Ureter (tissue), 1 donor: ENCODE measurements at regions not wholly inside any gene's neighbourhood (a gene's known extent, or its start where the extent isn't known, plus 50 kb on each side); places are given as distances from the start of the nearest gene placed in this dataset.
A peak's percentile ranks its signal among the peaks of the same experiment; 100 is the strongest.
"Not testable (repeated sequence)": the region's sequence is repeated elsewhere in the genome, so short reads cannot be mapped to it uniquely, and the experiment has no call there.

Experiments
- DNase-seq: peaks from one replicate; pipeline ENCODE4 v3.0.0-alpha.2; 2020; ENCODE audit warnings: low spot score
- donor health status: DM: yes; HTN: yes; CAD: no.

DNA sequence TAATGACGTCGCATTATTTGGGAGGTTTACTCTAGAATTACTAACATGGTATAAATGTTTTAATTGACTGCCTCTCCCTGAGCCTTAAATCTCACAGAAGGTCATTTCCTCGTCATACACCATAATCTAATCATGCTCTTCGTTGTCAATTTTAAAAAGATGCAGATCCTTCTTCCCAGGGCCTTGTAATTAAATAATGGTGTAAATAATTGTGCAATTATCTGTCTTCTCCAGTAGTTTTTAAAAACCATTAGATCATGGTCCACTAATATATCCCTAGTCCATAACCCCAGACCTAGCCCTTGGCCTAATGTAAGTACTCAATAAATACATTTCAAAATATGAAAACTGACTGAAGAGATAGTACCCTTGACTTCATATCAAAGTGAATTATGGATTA lies 181.5 kb upstream of the GNAI1 start:
- no peak for DNase-seq

DNA sequence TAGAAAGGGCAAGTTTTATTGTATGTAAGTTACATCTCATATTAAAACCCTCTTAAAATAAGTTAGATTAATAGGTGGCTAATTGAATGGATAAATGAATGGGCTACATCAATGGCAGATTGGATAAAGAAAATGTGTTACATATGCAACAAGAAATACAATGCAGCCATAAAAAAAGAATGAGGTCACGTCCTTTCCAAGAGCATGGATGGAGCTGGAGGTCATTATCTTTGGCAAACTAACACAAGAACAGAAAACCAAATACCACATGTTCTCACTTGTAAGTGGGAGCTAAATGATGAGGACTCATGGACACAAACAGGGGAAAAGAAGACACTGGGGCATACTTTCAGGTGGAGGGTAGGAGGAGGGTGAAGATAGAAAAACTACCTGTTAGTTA lies 182.2 kb upstream of the GNAI1 start:
- DNase-seq, result no peak

DNA sequence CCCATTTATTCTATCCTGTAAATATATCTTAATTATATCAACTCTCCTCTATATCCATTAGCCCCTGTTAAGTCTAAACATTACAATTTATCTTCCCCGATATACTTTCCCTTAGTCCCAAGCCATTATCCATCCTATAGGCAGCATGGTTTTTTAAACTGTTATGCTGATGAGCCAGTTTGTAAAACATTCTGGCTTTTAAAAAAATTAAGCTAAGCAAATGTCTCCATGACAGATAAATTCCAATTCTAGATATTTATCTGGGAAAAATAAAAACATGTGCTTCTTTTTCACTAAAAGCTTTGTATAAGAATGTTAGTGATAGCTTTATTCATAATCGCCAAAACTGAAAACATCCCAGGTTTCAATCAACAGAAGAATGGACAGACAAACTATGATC lies 183.2 kb upstream of the GNAI1 start:
- no peak for DNase-seq

DNA sequence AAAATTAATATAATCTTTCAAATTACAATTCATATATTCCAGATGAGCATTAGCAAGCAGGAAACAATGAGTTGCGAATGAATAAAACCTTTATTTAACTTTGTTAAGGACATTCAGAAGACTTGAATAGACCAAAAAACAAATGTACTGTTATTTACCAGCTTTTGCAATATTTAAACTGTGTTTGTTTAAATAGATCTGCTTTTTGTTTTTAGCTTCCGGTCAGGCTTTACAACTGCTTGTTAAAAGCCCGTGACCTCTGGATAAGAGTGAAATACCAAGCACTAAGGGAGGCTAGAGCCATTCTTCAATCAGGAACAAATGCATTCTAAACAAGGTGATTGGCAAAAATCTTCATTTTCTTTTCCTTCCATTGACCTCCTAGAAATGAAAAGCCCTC lies 184.9 kb upstream of the GNAI1 start:
- no peak for DNase-seq

DNA sequence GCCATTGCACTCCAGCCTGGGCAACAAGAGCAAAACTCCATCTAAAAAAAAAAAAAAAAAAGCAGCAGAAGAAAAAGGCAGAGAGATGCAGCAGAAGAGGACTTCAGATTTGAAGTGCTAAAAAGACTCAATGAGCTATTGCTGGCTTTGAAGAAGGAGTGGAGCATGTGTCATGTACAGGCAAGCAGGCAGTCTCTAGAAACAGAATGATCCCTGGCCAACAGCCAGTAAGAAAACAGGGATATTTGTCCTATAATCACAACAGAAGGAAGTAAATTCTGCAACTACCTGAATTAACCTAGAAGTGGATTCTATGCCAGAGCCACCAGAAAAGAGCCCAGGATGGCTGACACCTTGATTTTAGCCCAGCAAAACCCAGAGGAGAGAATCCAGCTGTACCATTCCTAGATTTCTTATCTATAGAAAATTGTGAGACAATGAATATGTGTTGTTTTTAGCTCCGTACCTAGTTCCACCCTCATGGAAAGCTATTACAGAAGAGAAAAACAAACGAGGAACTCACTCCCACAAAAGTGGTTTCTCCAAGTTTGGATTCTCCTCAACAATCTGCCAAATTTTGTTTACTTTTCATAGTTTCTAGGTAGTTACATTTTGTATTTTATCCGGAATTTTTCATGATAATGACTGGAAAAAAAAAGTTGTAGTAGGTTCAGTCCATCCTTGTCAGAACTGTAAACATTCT lies 198.2 kb upstream of the GNAI1 start:
- peak; percentile 42 for DNase-seq

DNA sequence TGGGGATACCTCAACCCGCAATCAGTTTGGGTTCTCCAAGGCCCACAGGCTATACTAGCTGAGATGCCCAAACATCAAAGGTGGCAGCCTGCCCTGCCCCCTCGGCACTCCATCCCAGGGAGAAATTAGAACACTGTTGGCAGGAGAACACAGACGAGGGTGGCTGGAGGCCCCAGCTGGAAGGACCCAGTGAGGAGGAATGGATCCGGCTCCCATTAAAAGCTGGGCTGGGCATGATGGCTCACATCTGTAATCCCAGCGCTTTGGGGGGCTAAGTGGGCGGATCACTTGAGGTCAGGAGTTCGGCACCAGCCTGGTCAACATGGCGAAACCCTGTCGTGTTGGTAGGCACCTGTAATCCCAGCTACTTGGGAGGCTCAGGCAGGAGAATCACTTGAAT lies 199.9 kb upstream of the GNAI1 start:
- no peak for DNase-seq

DNA sequence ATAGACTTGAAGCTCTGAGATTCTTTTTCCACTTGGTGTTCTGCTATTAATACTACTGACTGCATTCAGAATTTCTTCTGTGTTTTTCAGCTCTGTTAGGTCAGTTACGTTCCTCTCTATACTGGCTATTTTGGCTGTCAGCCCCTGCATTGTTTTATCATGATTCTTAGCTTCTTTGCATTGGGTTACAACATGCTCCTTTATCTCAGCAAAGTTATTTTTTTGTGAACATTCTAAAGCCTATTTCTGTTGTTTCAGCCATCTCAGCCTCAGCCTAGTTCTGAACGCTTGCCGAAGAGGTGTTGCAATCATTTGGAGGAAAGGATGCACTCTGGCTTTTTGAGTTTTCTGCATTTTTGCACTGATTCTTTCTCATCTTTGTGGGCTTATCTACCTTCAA lies 201.5 kb upstream of the GNAI1 start:
- no peak for DNase-seq

DNA sequence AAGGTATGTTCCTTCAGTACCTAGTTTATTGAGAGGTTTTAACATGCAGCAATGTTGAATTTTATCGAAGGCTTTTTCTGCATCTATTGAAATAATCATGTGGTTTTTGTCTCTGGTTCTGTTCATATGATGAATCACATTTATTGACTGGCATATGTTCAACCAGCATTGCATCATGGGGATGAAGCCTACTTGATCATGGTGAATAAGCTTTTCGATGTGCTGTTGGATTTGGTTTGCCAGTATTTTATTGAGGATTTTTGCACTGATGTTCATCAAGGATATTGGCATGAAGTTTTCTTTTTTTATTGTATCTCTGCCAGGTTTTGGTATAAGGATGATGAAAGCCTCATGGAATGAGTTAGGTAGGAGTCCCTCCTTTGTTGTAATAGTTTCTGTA lies 204.0 kb upstream of the GNAI1 start:
- DNase-seq, result no peak

DNA sequence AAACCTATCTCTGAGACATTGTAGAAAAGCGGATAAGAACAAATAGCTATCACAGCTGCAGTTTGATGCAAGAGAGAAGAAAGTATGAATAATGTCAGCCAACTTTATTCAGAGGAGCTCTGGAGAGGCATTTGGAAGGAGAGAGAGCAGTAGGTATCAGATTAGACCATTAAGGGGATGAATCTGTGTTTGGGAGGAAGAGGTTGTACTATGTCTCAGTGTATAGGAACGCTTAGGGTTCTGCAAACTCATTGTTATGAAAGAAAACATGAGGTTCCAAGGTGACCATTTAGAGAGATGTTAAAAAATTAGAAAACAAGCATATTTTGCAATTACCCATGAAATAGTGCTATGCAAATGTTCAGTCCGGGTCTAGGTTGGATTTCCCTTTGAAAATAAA lies 207.5 kb upstream of the GNAI1 start:
- DNase-seq, result no peak

DNA sequence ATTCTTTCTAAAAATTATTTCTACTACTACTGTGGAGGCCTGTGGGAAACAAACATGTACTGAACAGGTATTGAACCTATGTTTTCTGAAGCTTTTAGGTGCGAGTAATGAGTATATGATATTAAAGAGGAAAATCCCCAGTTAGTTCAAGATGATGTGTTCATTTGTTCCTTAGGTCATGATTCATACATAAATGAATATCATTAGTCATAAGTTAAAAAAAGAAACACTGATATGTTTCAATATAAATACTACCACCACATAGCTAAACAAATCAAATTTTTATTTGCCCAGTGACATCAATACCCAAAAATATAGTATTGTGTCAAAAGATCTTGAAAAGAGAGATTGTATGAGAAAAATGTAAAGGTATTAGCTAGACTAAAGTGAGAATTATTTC lies 210.7 kb upstream of the GNAI1 start:
- DNase-seq, result no peak

DNA sequence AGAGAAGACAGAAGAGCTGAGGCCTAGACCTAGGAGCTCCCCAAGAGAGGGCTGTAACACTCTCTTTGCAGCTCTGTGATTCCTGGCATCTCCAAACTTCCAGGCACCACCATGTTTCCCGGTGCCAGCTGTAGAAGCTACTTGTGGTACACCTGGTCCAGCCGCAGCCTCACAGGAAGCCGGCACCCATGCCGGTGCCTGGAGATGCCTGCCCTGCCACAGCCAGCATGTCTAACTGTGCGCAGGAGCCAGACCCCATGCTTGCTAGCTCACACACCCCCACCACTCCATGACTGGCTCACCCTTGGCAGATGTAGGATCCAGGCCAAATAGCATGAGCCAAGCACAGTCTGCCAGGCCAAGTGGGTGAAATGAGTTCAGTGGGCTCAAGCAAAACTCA lies 211.7 kb upstream of the GNAI1 start:
- DNase-seq, result no peak

DNA sequence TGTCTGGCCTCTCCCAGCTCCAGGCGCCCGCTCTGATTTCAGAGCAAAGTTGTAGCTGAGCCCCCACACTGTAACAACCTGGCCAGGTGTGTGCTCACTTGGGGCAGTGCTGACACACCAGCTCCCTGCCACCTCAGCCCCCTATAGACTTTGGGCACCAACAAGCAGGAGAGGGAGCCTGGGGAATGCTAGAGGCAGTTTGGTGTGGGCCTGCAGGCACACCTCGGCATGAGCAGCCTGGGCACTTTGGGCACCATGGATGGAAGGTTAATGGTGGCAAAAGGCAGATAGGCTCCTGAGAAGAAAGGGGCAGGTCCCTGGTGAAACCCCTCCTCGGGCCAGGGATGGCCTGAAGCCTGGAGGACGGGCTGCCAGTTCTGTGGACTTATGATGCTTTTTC lies 212.7 kb upstream of the GNAI1 start:
- DNase-seq, result no peak

DNA sequence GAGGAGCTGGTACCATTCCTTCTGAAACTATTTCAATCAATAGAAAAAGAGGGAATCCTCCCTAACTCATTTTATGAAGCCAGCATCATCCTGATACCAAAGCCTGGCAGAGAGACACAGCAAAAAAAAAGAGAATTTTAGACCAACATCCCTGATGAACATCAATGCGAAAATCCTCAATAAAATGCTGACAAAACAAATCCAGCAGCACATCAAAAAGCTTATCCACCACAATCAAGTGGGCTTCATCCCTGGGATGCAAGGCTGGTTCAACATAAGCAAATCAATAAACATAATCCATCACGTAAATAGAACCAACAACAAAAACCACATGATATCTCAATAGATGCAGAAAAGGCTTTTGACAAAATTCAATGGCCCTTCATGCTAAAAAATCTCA lies 216.0 kb upstream of the GNAI1 start:
- DNase-seq, result not testable (repeated sequence)

DNA sequence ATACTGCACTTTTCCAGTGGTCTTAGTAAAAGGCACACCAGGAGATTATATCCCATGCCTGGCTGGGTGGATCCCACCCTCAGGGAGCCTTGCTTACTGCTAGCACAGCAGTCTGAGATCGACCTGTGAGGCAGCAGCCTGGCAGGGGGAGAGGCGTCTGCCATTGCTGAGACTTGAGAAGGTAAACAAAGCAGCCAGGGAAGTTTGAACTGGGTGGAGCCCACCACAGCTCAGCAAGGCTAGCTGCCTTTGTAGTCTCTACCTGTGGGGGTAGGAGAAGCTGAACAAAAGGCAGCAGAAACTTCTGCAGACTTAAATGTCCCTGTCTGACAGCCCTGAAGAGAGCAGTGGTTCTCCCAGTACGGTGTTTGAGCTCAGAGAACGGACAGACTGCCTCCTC lies 219.3 kb upstream of the GNAI1 start:
- not testable (repeated sequence) for DNase-seq

DNA sequence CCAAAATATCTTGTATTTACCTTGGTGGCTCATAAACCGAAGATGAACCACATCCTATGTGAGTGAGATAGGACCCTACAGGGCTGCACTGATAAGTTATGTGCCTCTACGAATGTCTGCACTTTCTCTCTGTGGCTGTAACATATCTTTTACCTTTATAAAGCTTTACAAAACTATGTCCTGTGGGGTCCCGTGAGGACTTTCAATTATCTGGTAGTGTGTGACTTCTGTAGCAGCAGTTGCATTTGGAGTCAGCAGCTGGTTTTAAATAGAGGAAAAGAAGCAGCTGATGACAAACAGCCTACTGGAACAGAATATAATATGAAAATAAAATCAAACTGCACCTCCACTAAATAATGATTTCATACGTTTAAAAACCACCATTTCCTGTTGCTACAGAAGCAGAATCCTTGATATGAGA lies 222.4 kb upstream of the GNAI1 start:
- DNase-seq, result no peak

DNA sequence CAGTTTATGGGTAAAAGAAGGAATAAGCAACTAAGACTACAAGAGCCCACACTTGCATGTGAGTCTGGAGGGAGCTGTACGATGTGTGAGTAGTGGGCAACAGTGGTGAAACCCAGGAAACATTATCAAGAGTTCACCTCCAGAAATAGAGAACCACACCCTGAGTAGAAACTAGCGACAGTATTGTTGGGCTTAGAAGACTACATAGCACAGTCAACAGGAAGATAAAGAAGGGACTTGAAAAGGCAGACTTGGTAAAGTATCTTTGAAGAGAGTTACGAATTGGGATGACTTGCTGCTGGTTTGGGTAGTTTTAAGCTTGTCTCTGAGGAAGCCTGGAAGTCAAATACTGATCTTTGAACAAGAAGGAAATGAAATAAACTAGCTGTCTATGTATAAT lies 223.2 kb upstream of the GNAI1 start:
- DNase-seq, result no peak

DNA sequence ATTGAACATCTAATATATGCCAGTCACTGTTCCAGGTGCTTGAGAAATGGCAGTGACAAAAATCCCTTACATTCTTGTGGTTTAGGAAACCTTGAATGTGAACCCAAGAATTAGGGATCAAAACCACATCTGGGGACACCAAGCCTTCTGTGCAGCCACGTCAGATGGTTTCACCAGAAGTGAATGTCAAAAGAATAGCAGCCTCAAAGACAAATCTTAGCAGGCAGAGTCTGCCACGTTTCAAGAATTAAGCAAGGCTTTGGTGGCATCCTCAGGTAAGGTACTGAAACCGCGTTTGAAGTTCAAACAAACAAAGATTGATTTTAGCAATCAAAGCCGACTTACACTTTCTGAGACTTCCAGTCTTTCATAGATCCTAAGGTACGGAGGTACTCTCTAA lies 225.5 kb upstream of the GNAI1 start:
- DNase-seq, result no peak

DNA sequence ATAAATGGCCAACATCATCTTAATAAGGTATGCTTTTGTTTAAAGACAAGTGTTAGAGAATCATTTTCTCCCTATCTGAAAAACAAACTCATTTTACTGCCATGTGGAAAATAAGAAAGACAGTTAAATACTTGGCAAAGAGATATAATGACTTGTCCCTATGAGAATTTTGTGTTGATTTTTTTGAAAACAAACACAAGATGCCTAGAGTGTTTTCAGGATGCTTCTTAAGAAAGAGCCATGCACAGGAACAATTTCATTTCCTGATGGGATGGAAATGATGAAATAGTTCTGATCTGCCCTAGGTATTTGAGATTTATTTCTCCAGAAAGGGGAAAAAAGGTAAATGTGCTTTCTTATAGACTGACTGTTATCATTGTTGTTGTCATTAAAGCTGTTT lies 237.5 kb upstream of the GNAI1 start:
- no peak for DNase-seq

DNA sequence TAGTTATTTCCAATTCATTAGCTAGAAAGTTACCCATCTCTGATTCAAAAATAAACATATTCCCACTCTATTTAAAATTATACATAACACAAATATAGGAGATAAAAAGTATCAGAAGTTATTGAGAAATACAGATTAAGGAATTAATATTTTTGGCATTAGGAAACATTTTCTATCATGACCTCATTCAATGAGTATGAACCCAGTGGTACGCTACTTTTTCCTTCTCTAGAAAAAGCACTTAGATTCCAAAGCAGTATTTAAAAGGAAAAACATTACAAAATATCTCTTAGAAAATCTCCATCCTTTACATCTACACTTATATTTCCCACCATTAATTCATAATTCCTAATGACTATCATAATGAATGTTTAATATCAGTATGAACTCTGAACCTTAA lies 240.6 kb upstream of the GNAI1 start:
- no peak for DNase-seq

DNA sequence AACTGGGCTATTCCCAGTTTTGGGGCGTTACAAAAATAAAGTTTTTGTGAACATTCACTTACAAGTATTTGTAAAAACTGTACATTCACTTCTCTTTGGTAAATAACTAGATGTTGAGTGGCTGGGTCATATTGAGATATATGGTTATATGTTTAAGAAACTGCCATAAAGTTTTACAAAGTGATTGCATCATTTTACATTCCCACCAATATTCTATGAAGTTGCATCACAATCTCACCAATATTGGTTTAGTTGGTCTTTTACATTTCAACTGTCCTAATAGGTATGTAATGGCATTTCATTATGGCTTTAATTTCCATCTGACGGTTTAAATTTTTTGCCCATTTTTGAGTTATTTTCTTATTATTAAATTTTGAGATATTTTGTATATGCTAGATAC lies 251.7 kb upstream of the GNAI1 start:
- no peak for DNase-seq

DNA sequence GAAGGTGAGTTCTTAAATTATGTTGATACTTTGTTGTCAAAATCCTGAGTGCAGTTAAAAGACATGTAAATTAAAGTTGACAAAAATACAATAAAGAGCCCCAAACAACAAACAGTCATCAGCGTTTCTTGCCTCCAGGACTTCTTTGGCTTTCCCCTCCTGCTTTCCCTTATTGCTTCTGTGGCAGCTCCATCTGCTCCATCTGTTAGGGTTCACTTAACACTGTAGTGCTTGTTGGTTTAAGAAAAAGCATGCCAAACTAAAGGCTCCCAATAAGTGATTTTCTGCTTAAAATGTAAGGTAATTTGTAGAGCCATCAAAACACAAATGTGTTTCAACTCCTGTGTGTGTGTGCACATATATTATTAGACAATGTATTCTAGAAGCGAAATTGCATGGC lies 254.3 kb upstream of the GNAI1 start:
- DNase-seq, result no peak

DNA sequence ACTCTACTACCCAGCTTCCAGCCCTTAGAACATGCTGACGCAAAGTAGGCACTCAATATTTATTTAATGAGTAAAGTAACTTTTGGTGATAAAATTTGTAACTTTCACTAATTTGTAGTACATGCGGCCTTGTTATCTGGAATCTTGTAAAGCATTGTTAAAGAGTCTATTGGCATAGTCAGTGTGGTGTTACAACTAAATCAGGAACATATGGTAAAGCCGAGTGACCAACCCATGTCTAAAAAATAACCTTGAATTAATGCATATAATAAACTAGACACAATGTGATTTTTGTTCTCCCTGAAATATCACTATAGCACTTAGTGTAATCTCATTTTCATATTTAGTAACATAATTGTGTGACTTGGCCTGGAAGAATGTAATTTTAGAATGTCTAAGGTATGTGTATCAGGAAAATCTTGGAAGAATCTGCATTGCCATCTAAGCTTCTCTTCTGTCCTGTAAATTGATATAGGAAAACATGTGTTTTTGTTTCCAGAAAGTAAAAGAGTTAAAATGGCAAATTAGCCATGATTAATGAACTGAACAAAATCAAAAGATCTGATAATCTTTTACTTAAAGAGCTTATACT lies 256.7 kb upstream of the GNAI1 start:
- no peak for DNase-seq

DNA sequence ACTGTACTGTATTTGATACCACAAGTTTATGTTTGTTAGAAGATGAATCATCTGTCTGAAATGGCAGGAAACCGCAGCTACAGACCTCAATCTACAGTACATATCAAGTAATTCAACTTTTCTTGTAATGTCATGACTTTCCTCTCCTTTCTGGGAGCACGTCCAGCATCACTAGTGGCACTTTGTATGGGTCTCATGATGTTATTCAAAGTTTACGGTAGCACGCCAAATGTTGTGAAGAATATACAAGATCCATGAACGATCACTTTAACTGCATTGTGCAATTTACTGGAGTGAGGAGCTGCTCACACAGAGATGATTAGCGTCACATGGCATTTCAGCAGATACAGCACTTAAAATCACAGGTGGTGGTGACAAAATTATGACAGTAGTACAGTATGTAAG lies 257.8 kb upstream of the GNAI1 start:
- DNase-seq, result no peak

DNA sequence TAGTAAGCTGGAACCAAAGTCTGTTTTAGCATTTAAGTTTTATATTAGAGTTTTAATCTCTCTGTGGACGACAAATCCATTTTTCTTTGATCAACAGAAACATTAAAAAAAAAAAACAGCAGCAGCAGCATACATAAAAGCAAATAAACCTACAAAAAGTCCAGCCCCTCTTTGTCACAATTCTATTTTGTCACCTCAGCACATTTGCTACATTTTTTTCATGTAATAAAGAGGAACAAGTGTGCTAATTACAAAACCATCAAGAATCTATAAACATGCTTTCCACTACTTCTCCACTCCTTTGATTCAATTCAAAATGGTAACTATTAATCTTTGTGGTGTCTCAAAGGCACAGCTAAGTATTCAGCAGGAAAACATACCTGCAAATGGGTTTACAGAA lies 259.8 kb upstream of the GNAI1 start:
- DNase-seq, result no peak
